Transverse colon (tissue), 4 donors: ENCODE measurements at regions not wholly inside any gene's neighbourhood (a gene's known extent, or its start where the extent isn't known, plus 50 kb on each side); places are given as distances from the start of the nearest gene placed in this dataset.

Experiments used
- CTCF ChIP-seq, 5 experiments: fragments of 200-600 bp in 3 of 5; fragments of 450-650 bp in 2 of 5; sonication (generic) in 3 of 5; IDR thresholded peaks; 1 replicate in 2 of 5; 2 replicates in 3 of 5; pipeline ENCODE4 v1.5.1; 2016 to 2017; ENCODE audit warnings: antibody characterized with exemption in 5 of 5, inconsistent platforms in 3 of 5, mild to moderate bottlenecking in 2 of 5, moderate library complexity in 1 of 5
- POLR2AphosphoS5 ChIP-seq, 3 donors: sonication (generic); formaldehyde crosslinking; IDR thresholded peaks; one replicate each; pipeline ENCODE4 v1.6.1; 2016; ENCODE audit warnings: antibody characterized with exemption in 3 of 3

GRCh38 chr13:106375085-106375484 is 160.4 kb downstream of the EFNB2 start:
- TF ChIP-seq POLR2AphosphoS5 (IDR thresholded peaks at IDR 0.05), result no peak
- TF ChIP-seq CTCF (IDR thresholded peaks at IDR 0.05), result no peak
